C4-2B (cell line): ENCODE measurements at regions not wholly inside any gene's neighbourhood (a gene's known extent, or its start where the extent isn't known, plus 50 kb on each side); places are given as distances from the start of the nearest gene placed in this dataset.

Experiments
- H3K27ac ChIP-seq: fragments of 450-650 bp; 2 replicates; pipeline ENCODE4 v1.5.1; 2017
- ZFX ChIP-seq: fragments of 450-650 bp; IDR thresholded peaks from 2 replicates; pipeline ENCODE4 v1.6.1; 2017
- TF ChIP-seq, protein P1 (sequence below): fragments of 450-650 bp; conservative IDR thresholded peaks from 2 replicates; pipeline ENCODE4 v1.5.1; 2017; ENCODE audit warnings: mild to moderate bottlenecking

- no peak overlapping the region for H3K27ac ChIP-seq
- TF ChIP-seq, protein P1, sequence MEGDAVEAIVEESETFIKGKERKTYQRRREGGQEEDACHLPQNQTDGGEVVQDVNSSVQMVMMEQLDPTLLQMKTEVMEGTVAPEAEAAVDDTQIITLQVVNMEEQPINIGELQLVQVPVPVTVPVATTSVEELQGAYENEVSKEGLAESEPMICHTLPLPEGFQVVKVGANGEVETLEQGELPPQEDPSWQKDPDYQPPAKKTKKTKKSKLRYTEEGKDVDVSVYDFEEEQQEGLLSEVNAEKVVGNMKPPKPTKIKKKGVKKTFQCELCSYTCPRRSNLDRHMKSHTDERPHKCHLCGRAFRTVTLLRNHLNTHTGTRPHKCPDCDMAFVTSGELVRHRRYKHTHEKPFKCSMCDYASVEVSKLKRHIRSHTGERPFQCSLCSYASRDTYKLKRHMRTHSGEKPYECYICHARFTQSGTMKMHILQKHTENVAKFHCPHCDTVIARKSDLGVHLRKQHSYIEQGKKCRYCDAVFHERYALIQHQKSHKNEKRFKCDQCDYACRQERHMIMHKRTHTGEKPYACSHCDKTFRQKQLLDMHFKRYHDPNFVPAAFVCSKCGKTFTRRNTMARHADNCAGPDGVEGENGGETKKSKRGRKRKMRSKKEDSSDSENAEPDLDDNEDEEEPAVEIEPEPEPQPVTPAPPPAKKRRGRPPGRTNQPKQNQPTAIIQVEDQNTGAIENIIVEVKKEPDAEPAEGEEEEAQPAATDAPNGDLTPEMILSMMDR, result no peak
- TF ChIP-seq ZFX, result no peak
These were observed 166.2 kb upstream of the CPNE8 start for GRCh38 chr12:39071611-39072010.

DNA sequence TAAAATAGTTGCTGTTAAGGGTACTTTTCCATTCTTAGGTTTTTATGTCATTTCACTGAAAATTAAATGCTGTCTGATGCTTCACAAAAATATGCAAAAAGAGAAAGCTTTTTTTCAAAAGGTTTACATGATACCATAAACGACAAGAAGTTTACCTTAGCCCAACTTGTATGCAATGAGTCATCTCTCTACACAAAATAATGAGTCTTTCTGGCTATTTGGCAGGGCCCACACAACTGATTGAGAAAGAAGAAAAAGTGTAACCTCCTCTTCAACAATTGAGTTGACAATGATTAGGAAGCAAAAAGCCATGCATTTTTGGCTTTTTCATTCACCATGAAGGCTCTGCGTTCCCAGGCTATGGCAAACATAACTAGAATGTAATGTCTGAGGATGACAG, 165.4 kb upstream of the CPNE8 start:
- TF ChIP-seq, protein P1, result no peak
- no peak for TF ChIP-seq ZFX
- no peak overlapping the region for H3K27ac ChIP-seq

GRCh38 chr12:39065455-39065854, 160.1 kb upstream of the CPNE8 start:
- H3K27ac ChIP-seq, result no peak overlapping the region
- no peak for TF ChIP-seq ZFX
- TF ChIP-seq, protein P1, result no peak

- no peak for TF ChIP-seq ZFX
- TF ChIP-seq, protein P1, result no peak
- no peak overlapping the region for H3K27ac ChIP-seq
These were observed 159.3 kb upstream of the CPNE8 start for GRCh38 chr12:39064708-39065107.

GRCh38 chr12:39062266-39062996, 157.0 kb upstream of the CPNE8 start:
- no peak overlapping the region for H3K27ac ChIP-seq
- TF ChIP-seq, protein P1, result no peak
- TF ChIP-seq ZFX, result no peak

- TF ChIP-seq, protein P1, result no peak
- no peak for TF ChIP-seq ZFX
- no peak overlapping the region for H3K27ac ChIP-seq
These were observed 156.2 kb upstream of the CPNE8 start for GRCh38 chr12:39061576-39061975.

DNA sequence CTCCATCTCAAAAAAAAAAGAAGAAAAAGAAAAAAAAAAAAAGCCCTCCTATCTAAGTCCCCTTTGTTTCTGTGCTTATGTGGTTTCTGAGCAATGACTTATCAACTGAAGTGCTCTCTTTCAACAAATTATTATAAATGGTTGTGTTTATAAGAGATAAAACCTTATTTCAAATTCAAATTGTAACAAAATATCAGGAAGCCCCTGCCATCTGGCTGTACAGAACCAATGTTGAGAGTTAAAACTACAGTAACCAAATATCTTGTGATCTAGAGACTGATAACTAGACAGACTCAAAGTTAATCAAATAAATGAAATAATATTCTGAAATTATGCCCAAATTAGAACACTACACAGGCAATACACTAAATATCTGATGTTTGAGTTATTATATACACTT, 143.0 kb upstream of the CPNE8 start:
- no peak overlapping the region for H3K27ac ChIP-seq
- TF ChIP-seq, protein P1, result no peak
- no peak for TF ChIP-seq ZFX
